Gastrocnemius medialis (tissue), 4 donors: ENCODE measurements at regions not wholly inside any gene's neighbourhood (a gene's known extent, or its start where the extent isn't known, plus 50 kb on each side); places are given as distances from the start of the nearest gene placed in this dataset.

Experiments used
- CTCF ChIP-seq, 5 experiments: fragments of 450-650 bp in 3 of 5; fragments of 200-600 bp in 2 of 5; sonication (generic) in 2 of 5; IDR thresholded peaks in 4 of 5; conservative IDR thresholded peaks in 1 of 5; 1 replicate in 4 of 5; 2 replicates in 1 of 5; pipeline ENCODE4 v1.5.1; 2016 to 2019; ENCODE audit warnings: antibody characterized with exemption in 5 of 5, mild to moderate bottlenecking in 3 of 5, moderate library complexity in 3 of 5
- POLR2A ChIP-seq, 2 donors: fragments of 450-650 bp; IDR thresholded peaks; one replicate each; pipeline ENCODE4 v1.6.1; 2017; ENCODE audit warnings: antibody characterized with exemption in 2 of 2, mild to moderate bottlenecking in 2 of 2, moderate library complexity in 2 of 2

DNA sequence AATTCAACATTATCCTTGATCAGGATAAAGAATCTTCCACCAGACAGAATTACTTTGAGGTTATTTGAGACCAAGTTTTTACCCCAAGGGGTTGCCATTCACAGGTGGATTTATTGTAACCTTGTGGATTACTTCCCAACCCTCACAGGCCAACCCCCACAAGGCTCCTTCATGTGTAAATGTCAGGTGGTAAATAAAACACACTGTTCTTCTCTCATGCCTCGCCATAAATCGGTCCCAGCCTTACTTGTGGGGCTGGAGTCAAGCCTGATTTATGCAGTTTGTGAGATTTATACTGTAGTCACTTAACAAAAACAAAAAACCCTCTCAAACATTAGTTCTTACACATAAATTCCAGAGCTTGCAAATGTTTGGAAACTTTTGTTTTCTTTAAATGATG lies 98.6 kb upstream of the IRX3 start:
- no peak for TF ChIP-seq CTCF (IDR thresholded peaks at IDR 0.05 in 4 of 5, conservative IDR thresholded peaks at IDR 0.05 in 1 of 5)
- TF ChIP-seq POLR2A (IDR thresholded peaks at IDR 0.05) = no peak
